ENCODE measurements at regions not wholly inside any gene's neighbourhood (a gene's known extent, or its start where the extent isn't known, plus 50 kb on each side); places are given as distances from the start of the nearest gene placed in this dataset.

DNA sequence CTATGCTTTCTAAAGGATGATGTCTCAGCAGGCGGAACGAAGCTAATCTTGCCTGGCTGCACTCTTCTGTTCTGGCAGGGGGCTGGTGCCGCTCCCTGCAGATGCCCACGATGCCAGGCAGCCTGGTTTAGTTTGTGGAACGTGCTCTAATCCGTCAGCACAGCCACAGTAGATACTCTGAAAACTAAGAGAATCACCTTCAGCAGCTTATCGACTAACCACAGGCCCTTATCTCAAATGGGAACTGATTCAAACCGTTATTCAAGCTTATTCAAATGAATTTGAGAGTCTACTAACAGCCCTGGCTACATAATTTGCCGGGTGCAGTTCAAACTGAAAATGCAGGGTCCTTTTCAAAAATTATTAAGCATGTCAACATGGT is 246.6 kb upstream of the ANKRD55 start:
- no peak for DNase-seq

DNA sequence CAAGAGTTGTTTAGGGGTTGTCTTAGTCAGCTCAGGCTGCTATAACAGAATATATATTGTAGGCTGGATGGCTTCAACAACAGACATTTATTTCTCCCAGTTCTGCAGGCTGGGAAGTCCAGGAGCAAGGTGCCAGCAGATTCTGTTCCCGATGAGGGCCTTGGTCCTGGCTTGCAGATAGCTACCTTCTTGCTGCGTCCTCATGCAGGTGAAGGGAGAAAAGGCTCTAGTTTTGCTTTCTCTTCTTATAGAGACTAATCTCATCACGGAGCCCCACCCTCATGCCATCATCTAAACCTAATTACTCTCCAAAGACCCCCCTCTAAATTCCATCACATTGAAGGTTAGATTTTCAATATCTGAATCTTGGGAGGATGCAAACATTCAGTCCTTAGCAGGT is 246.0 kb upstream of the ANKRD55 start:
- no peak for DNase-seq

DNA sequence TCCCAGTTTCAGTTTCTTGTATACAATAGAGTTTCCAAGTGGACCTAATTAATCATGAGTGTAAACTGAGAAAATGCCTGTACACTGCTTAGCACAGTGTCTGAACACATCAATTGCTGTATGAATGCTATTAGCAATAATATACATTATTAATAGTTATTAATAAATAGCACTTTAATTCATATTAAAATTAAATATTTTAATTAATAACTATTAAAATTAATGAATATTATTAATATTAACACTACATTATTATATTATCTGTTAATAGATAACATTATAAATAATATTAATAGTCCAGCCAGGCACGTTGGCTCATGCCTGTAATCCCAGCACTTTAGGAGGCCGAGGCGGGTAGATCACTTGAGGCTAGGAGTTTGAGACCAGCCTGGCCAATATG is 244.9 kb upstream of the ANKRD55 start:
- no peak for DNase-seq

DNA sequence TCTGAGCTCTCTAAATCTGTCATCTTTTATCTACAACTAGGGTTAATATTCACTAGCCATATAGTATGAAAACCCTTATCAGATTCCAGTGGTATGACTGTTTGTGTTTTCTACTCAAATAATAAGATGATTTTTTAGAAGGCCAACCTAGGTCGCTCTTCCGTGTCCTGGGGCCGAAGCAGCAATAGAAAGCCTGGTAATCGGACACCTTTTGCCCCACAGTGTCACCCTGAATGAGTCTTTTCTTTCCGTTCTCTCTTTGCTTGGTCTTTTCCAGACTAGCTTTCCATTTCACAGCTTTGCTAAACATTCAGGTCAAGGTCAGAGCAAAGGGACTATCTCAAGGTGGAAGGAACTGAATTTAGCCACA is 243.3 kb upstream of the ANKRD55 start:
- no peak for DNase-seq

DNA sequence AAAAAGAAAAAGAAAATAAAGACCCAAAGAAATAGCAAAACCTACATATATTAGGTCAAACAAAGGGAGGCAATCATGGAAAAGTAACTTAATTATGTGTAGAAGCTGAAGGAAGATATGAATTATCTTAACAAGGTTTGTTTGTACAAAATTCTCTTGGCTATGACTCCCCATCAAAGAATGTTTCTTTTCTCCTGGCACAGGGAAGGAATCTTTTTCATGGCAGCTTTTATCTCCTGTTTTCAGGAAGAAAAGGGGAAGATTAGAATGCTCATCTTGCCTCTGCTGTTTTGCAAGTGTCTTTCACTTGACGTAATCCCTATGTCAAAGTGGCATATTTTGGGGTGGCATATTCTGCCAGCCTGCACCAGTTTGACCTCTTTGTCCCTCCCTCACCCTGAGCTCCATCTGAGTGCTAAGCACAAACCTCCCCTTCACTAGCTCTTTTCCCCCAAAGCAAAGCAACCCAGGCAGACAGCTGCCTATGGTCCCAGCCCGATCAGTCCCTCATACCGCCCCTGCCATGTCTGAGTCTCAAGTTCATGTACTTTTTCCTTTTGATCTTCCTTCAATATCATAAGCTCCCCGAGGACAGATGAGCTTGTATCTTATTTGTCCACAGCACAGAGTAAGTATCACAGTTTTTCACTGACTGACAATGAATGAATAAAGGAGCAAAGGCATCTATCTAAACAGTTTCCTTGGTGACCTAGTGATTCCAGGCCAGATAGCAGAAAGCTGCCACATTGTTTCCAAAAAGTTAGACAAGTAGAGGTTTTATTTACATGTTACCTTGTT is 242.8 kb upstream of the ANKRD55 start:
- no peak for DNase-seq

DNA sequence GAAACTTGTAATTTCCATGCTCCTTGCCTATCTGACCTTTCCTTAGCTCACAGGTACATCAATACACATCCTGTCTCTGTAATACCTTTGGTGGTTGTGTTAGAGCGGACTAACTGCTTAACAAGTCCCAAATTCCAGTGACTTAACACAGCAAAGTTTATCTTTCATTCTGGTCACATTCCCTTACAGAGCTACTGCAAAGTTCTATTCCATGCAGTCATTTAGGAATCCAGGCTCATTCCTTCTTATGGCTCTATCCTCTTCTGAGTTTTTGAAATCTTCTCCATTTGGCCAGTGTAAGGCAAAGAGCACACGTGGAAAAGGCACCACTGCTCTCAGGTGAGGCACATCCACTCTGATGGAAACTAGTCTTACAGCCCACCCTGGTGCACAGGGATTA is 238.6 kb upstream of the ANKRD55 start:
- DNase-seq: no peak

DNA sequence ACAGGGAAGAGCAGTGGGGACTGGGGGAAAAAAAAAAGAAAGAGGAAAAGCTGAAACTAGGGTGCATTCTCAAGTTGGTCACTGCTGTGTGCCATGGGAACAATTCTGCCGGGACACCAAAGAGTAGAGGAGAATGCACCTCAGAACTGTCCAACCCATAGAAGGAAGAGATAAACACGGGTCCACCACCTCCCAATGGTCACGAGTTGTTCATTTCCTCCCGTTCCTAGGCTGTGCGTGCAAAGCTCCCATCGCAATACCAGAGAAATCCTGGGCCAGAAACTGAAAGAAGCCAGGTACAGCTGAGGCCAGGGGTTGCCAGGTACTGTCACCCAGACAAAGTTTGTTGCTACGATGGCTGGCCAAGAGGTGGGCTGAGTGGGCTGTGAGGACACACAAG is 236.9 kb upstream of the ANKRD55 start:
- no peak for DNase-seq

DNA sequence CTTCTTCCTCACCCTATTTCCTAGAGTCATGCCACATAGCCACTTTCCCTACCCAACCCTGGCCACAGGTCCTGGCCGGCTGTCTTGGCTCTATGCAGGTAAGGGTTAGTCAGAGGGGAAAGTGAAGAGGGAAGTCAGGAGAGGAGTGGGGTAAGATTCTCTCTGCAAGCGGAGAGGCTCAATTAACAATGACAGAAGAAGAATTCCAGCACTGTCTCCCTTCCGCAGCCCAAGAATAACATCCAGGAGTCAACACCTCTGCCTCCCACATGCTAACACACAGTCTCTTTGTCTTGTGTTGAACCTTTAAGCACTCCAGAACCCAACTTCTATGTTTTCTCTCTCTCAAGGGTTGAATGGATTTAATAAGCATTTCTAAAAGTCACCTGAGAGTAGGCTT is 235.1 kb upstream of the ANKRD55 start:
- no peak for DNase-seq

DNA sequence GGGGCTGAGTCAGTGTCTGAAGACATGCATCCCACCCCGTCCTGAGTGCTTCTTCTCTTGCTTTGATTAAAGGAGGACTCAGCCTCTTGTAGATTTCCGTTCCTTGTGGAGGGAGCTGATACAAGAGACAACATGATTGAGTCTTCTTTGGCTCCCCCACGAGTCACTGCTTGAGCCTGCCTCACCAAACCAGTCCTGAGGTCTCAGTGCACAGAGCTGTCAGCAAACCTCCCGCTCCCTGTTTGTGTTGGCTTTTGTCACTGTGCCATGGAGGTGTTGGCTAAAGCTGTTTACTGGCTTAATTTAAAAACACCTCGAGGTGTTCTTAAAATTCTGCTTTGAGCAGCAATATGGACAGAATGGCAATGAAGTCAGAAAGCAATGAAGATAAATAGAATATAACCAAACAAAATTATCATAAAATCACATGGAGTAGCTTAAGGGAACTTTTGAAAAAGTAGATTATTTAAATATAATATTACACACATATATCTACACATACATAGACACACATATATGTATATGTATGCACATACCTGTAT is 234.1 kb upstream of the ANKRD55 start:
- DNase-seq: no peak

DNA sequence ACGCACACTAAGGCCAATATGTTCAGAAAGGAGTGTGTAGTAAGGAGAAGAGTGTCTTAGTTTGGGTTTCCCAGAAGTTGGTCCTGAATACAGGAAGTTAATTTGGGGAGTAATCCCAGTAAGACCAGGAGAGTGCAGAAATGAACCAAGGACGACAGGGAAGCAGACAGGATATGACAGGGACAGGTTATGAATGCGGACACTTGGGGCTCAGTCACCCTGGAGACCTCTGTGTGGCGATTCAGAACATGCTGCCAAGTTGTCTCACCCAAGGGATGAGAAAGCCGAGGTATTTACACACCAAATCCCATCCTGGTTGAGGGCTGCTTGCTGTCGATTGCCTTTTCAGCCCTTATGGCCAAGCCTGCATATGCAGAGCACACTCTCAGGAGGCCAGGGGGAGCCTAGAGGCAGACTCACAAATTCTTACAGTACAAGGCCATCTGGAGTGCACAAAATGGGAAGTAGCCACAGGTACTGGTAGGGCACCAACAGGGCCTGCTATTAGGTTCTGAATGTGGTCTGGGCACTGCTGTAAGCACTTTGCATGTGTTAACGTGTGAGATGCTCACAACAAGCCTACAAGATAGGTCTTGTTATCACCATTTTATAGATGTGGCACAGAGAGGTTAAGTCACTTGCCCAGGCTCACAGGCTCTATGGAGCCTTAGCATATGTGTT is 233.1 kb upstream of the ANKRD55 start:
- no peak for DNase-seq

DNA sequence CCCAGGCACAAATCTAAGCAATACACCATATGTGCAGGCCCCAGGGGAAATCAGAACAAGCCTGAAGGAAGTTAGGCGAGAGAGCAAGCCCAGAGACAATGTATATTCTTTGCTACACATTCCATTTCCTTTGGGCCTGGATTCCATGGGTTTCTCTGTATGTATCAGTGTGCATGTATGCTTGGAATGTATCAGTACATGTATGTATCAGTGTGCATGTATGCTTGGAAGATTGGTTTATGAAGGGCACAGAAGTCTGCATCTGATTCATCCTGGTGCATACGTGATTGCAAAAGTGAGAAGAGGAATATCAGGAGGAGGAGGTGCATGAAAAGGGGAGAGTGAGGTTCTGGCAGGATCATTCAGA is 232.6 kb upstream of the ANKRD55 start:
- DNase-seq: no peak

DNA sequence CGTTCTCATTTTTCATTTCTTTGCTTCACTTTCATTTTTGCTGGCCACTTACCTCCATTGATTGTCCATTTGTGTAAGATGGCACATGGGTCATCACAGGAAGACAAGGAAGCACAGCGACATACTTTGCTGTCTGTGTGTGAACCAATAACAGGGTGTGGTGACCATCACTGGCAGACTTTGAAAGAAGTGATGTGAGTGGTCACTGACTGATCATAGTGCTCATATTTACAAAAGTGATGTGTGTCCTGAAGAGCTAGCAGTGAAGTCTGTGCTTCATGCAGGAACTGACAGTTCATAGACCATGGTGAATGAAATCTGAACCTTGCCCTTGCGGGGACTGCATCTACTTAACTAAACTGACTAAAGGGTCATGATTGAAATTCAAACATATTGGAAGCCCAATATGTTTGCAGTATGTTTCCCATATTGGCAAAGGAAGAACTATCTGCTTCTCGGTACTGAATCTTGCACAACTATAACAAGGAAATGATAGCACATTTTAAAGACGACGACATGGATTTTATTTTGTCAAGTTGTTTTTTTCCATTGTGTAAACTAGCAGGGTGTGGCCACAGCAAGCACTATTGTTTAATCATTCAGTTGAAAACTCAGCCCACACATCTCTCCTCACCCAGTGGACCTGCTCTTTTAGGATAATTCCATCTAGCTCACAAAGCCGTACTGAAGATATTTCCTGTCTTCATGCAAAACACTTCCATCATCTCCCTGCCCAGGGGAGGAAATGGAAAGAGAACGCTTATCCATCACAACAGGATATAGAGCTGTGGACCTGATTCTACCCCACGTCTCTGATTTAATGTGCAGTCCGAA is 232.0 kb upstream of the ANKRD55 start:
- DNase-seq: no peak

DNA sequence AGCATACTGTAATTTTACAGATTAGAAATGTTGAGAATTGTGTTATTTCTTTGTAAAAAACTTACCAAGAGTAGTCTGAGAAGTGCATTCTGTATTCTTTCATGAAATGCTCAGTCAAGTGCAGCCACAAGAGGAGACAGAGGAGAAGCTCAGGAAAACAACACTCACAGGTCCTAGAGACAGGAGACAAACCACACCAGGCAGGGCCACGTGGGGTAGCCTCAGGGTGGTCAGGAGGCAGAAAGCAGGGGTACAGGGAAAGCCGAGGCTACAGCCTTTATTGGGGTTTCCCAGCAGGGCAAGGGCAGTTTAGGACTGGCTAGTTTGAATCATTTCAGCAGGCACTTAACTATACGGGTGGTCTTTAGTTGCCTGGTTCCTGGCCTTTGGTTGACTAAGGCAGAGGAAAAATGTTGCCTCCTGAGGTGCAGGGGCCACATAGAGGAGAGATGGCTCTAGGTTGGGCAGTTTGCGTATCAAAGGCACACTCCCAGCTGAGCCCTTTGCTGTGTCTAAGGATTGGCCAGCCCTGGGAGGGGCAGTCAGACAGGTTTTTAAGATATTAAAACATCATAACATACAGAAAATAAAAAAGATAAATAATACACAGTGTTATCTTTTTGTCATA is 230.9 kb upstream of the ANKRD55 start:
- no peak for DNase-seq

DNA sequence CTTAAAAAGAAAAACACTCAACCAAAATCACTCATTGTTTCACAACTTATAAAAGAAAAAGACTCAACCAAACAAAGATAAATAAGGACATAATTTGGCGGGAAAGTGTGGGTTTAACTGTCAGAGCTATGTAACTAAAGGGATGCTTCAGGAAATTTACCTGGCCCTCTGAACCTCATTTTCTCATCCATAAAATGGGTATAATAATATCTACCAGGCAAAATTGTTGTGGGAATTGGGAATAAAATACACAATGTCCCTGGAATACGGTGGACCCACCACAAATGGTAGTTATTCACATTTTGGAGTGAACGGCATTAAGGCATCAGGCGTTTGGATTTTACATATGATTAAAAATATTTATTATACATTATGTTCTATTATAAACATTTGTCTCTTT is 228.5 kb upstream of the ANKRD55 start:
- DNase-seq: no peak

DNA sequence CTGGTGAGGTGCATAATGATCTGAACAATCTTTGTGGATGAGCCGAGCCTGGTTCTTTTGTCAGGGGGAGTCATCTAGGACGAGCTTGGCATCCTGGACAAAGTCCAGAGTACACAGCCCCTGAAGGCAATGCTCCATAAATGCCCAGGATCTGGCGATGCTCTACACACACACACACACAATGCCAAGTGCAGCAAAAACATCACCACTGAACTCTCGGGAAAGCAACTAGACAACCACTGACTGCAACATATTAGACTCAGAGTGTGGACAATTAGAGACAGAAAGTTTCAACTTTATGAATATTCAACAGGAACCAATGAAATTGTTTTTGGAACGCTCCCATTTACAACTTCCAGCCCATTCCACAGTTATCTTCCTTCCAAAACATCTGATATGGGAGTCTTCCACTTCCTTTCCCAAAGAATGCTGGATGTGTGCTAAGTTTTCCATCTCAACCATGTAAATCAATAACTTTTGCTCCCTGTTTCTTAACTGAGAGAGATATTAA is 227.6 kb upstream of the ANKRD55 start:
- DNase-seq: no peak

DNA sequence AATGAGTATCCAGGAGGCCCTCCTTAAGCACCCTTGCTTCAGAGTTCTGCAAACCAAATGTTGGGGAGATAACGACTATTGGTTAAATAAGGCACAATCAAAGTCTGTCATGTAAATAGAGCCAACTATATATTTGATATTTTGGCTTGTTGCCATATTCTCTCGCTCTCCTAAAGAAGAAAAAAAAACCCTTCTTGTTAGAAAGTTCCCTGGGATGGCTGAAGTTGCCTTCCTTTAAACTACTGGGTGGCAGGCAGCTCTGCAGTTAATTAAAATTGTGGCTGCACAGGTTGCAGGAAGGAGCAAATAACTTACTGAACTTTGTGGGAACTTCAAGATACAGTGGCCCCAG is 227.0 kb upstream of the ANKRD55 start:
- no peak for DNase-seq

DNA sequence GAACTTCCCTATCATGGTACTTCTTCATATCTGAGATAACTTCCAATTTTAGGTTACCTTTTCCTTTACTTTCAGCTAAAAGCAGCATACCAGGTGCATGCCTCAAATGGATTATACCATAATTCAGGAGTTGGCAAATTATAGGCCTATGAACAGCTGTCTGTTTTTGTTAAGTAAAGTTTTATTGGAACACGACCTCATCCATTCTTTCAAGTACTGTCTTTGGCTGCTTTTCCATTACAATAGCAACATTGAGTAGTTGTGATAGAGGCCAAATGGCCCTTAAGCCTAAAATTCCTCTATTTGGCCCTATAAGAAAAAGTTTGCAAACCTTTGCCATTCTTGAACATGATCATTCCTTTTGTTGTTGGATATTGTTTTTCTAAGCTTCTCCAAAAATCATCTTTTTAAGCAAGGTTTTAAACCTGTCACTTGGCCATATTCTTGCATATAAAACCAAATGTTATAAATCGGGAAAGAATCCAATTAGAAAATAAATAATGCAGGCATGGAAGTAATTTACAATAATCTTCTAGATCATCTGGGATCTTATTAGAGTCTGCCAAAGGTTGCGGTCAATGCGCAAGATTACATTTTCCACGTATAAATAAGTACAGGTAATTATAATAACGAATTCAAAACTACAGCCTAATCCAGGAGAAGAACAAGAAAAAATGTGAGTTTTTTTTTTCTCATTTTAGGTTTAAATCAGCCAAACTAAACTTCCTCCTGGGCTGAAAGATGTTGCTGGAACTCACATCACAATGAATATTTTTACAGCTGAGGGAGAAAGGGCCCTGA is 226.5 kb upstream of the ANKRD55 start:
- no peak for DNase-seq

DNA sequence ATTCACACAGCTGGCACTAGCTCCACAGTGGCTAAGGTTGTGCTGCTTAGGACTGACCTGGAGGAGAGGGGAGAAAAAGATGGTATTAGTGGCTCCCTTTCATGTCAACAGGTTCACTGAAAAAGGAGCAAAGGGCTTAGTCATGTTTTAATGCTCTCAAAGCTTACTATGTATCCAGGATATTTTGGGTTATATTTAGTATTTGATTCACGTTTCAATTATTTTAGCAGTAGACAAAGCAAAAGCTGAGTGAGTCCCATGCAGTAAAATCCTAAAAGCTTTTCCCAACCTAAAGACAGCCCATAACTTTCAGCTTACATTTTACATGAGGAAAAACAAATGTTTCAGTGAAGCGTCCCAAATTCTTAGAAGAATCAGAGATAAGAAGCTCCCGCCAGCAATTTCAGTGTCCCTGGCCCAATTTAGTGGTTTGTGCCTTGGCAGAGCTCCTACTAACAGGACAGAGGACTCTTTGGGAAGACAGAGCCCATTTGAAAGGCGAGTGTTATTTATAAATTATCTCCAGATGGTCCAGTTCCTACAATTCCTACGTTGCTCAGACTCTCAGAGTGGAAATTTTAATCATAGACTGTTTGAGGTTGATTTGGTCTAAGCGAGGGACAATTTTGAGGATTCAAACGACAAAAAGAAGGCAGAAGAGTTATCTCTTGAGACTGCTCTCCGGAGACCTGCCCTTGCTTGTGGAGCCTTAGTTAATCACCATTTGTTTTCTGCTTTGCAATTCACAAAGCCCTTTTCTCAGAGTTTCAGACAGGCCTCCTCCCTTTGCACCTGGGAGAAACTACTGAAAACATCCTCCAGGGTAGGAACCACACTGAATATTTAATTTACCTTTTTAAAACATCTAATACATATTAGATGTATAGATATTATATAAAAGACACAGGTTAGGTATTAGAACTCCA is 225.0 kb upstream of the ANKRD55 start:
- DNase-seq: no peak

DNA sequence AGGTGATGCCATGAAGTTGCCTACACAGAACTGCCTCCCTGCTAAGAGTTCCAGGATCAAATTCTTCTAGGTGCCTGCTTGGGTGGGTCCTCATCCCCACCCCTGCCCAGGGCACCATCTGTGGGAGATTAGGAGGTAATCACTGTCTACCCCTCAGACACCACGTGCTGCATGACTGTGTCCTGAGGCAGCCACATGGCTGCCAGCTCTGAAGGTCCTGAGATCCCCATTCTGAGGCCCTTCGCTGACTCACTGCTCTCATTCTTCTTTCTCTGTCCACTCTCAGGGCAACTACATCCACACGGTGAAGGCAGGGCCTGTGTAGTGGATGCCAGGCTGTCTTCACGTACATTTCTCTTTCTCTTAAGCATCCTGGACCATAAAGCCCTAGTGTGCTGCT is 222.9 kb upstream of the ANKRD55 start:
- DNase-seq: no peak

DNA sequence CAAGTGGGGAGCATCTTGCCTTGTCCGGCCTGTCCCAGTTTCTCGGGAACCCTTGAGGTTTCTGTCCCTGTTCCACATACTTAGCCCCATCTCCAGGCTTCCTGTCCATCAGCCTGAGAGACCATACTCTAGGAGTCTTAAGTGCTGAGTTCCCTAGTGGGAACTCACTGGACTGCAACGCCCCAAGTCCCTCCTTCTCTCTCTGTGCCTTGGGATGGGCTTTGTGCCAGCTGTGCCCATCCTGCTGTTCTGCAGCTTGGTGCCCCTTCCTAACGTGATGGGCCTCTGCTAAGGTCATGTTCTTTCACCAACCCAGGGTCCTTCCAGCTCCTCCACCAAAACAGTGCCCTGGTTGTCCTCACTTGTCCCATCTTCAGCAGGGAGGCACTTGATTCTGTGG is 222.3 kb upstream of the ANKRD55 start:
- no peak for DNase-seq

DNA sequence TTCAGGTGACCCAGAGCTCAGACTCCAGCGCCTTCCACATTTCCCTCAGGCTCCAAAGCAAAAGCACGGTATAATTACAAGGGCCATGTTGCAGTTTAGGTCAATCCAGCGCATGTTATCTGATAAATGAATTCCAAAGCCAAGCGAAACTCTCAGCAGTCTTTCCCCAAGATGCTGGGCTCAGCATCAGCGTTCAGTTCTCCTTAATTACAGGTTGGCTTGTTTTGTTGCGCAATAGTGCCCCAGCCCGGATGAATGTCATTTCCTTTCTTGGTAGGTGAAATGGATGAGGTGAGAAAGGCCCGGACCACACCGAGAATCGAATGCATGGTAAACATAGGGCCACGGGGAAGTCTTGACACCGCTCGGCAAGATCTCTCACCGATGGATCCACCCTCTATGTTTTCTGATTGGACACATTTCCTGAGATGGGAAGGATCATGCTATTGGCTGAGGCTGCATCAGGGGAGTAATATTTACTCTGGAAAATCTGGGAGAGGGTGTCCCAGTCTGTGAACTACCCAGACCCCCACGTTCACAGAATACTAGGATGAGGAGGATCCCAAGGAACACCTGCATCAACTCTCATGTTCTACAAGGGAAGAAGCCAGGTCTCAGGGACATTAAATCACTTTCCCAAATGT is 221.2 kb upstream of the ANKRD55 start:
- DNase-seq: no peak

Measured in stimulated activated CD4-positive, alpha-beta T cell treated with anti-CD3 and anti-CD28 coated beads, Interleukin-4, amount 100 ng/mL, for 24 hours (primary cell).